ENCODE measurements at regions not wholly inside any gene's neighbourhood (a gene's known extent, or its start where the extent isn't known, plus 50 kb on each side); places are given as distances from the start of the nearest gene placed in this dataset.

DNA sequence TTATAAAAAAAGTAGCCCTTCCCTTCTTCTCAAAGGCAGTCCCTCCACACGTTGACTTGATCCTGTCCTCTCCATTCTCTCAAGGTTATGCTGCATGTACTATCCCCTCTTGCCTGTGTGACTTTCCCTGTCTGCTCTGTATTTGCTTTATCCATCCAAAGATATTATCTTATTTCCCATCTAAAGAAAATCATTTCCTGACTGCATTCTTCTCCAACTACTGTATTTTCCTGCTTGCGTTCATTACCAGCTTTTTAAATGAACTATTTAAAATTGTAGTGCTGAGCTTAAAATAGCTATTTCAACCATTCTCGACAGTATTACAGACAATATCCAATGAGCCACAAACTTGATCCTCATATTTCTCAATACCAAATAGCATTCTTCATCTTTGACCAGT, 716.0 kb upstream of the REG3G start:
- TF ChIP-seq EZH2 (IDR thresholded peaks at IDR 0.05; ENCODE audit: borderline replicate concordance, low read depth, low read length, severe bottlenecking) = no peak
- TF ChIP-seq, protein P1, sequence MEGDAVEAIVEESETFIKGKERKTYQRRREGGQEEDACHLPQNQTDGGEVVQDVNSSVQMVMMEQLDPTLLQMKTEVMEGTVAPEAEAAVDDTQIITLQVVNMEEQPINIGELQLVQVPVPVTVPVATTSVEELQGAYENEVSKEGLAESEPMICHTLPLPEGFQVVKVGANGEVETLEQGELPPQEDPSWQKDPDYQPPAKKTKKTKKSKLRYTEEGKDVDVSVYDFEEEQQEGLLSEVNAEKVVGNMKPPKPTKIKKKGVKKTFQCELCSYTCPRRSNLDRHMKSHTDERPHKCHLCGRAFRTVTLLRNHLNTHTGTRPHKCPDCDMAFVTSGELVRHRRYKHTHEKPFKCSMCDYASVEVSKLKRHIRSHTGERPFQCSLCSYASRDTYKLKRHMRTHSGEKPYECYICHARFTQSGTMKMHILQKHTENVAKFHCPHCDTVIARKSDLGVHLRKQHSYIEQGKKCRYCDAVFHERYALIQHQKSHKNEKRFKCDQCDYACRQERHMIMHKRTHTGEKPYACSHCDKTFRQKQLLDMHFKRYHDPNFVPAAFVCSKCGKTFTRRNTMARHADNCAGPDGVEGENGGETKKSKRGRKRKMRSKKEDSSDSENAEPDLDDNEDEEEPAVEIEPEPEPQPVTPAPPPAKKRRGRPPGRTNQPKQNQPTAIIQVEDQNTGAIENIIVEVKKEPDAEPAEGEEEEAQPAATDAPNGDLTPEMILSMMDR (IDR thresholded peaks at IDR 0.05; ENCODE audit: borderline replicate concordance, extremely low read depth, low read length, poor library complexity, severe bottlenecking) = no peak

All from DND-41 (cell line).